Caco-2 (cell line): ENCODE measurements at regions not wholly inside any gene's neighbourhood (a gene's known extent, or its start where the extent isn't known, plus 50 kb on each side); places are given as distances from the start of the nearest gene placed in this dataset.
"Not testable (repeated sequence)": the region's sequence is repeated elsewhere in the genome, so short reads cannot be mapped to it uniquely, and the experiment has no call there.

ENCODE experiments used
- BruUV-seq: library from RNA; stranded (reverse); fragments of 400-500 nt; replicated peaks from 2 replicates; lab custom pipeline; 2021; lab: Mats Ljungman, UMichigan
- CTCF ChIA-PET: fragments of 300-600 bp; sonication (Branson Sonifier 250); formaldehyde crosslinking; loops from one replicate; lab custom pipeline; 2022; ENCODE audit warnings: antibody characterized with exemption; lab: Charles Lee
- POLR2A ChIA-PET: fragments of 300-600 bp; sonication (Branson Sonifier 250); formaldehyde crosslinking; loops from one replicate; lab custom pipeline; 2022; ENCODE audit warnings: antibody characterized with exemption; lab: Charles Lee
- DNase-seq, 2 experiments: peaks; one replicate each; pipeline versions ENCODE4 v3.0.0 to v3.0.0-alpha.2; 2020 to 2022
- H3K27me3 ChIP-seq: replicated peaks from 2 replicates; pipeline ENCODE4 v1.6.0; 2011; ENCODE audit warnings: low read length; ENCODE audit not compliant: control insufficient read depth, insufficient read depth
- H3K36me3 ChIP-seq: 2 replicates; pipeline ENCODE4 v1.5.1; 2011; ENCODE audit warnings: low read length; ENCODE audit not compliant: control insufficient read depth, insufficient read depth
- H3K4me1 ChIP-seq: fragments of 250-450 bp; sonication (Bioruptor Pico); 2 replicates; pipeline ENCODE4 v1.5.1; 2020; ENCODE audit warnings: mild to moderate bottlenecking
- H3K4me3 ChIP-seq: 2 replicates; pipeline ENCODE4 v1.5.1; 2011; ENCODE audit warnings: low read depth, mild to moderate bottlenecking, control low read depth, low read length
- H3K9me3 ChIP-seq: fragments of 250-450 bp; sonication (Bioruptor Pico); 2 replicates; pipeline ENCODE4 v1.5.1; 2020; ENCODE audit warnings: mild to moderate bottlenecking, moderate library complexity
- H3K27ac Mint-ChIP-seq: one replicate; pipeline ENCODE4 v1.8.0; 2022; ENCODE audit warnings: mixed read lengths; ENCODE audit not compliant: unreplicated experiment
- H3K27me3 Mint-ChIP-seq: one replicate; pipeline ENCODE4 v1.8.0; 2022; ENCODE audit warnings: mixed read lengths; ENCODE audit not compliant: insufficient read depth, unreplicated experiment
- H3K36me3 Mint-ChIP-seq: one replicate; pipeline ENCODE4 v1.8.0; 2022; ENCODE audit warnings: mild to moderate bottlenecking, mixed read lengths; ENCODE audit not compliant: insufficient read depth, unreplicated experiment
- H3K4me1 Mint-ChIP-seq: one replicate; pipeline ENCODE4 v1.8.0; 2022; ENCODE audit warnings: low read depth, mixed read lengths; ENCODE audit not compliant: unreplicated experiment
- H3K4me3 Mint-ChIP-seq: one replicate; pipeline ENCODE4 v1.8.0; 2022; ENCODE audit warnings: mild to moderate bottlenecking, moderate library complexity, mixed read lengths; ENCODE audit not compliant: unreplicated experiment
- H3K9me3 Mint-ChIP-seq: one replicate; pipeline ENCODE4 v1.8.0; 2022; ENCODE audit warnings: mixed read lengths; ENCODE audit not compliant: unreplicated experiment
- intact Hi-C: fragments of 100-400 bp; cut with micrococcal nuclease; formaldehyde crosslinking; loops from one replicate; pipeline ENCODE4 v1.10.0; 2022; ENCODE audit not compliant: unreplicated experiment

- peak overlapping the region; percentile 23 for H3K4me3 Mint-ChIP-seq
- H3K4me1 Mint-ChIP-seq, H3K36me3 Mint-ChIP-seq, H3K4me1 ChIP-seq, H3K27me3 ChIP-seq, BruUV-seq, H3K9me3 Mint-ChIP-seq, DNase-seq, POLR2A ChIA-PET, H3K27me3 Mint-ChIP-seq, intact Hi-C loops, H3K27ac Mint-ChIP-seq, H3K9me3 ChIP-seq, H3K36me3 ChIP-seq, CTCF ChIA-PET: not testable (repeated sequence)
- peak overlapping the region; percentile 16; the same call in 1 of the 2 replicates for H3K4me3 ChIP-seq
These were observed 134.3 kb upstream of the ERV3-1 start for GRCh38 chr7:65140543-65141404.

- H3K4me1 ChIP-seq, H3K27me3 ChIP-seq, BruUV-seq, H3K36me3 Mint-ChIP-seq, POLR2A ChIA-PET, DNase-seq, H3K4me3 Mint-ChIP-seq, CTCF ChIA-PET, H3K4me1 Mint-ChIP-seq, H3K9me3 Mint-ChIP-seq, H3K27ac Mint-ChIP-seq, H3K36me3 ChIP-seq, intact Hi-C loops, H3K4me3 ChIP-seq, H3K9me3 ChIP-seq, H3K27me3 Mint-ChIP-seq: not testable (repeated sequence)
These were observed 130.4 kb upstream of the ERV3-1 start for GRCh38 chr7:65136850-65137249.

GRCh38 chr7:65133087-65133486 lies 126.6 kb upstream of the ERV3-1 start:
- DNase-seq, H3K9me3 Mint-ChIP-seq, BruUV-seq, H3K9me3 ChIP-seq, H3K27me3 Mint-ChIP-seq, H3K4me1 ChIP-seq, CTCF ChIA-PET, POLR2A ChIA-PET, H3K4me1 Mint-ChIP-seq, H3K27me3 ChIP-seq, H3K27ac Mint-ChIP-seq, H3K36me3 ChIP-seq, intact Hi-C loops, H3K36me3 Mint-ChIP-seq, H3K4me3 Mint-ChIP-seq, H3K4me3 ChIP-seq: not testable (repeated sequence)

DNA sequence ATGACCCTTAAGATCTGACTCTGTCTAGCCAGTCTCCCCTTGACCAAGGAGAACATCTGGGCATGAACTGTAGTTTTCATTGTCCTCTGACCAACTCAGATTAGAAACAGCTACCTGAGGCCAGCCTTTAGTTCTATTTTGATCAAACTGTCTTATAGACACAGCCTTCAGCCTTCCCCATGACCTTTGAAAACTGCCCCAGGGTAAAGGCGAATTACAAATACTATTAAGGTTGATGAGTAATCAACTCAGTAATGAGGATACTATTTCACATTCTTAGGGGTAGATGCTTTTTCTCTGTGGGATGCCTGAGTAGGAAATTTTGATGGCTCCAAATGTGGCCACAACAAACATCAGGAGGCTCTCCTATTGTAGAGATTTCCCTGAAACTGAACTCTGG lies 125.8 kb upstream of the ERV3-1 start:
- intact Hi-C loops, POLR2A ChIA-PET, H3K9me3 ChIP-seq, H3K36me3 Mint-ChIP-seq, H3K4me3 Mint-ChIP-seq, H3K27ac Mint-ChIP-seq, H3K4me1 ChIP-seq, H3K4me3 ChIP-seq, H3K27me3 ChIP-seq, H3K27me3 Mint-ChIP-seq, H3K9me3 Mint-ChIP-seq, H3K4me1 Mint-ChIP-seq, CTCF ChIA-PET, DNase-seq, H3K36me3 ChIP-seq, BruUV-seq: not testable (repeated sequence)

- H3K27me3 ChIP-seq, H3K36me3 Mint-ChIP-seq, DNase-seq, BruUV-seq, POLR2A ChIA-PET, H3K4me1 ChIP-seq, H3K36me3 ChIP-seq, H3K9me3 ChIP-seq, intact Hi-C loops, H3K4me1 Mint-ChIP-seq, H3K9me3 Mint-ChIP-seq, H3K4me3 Mint-ChIP-seq, CTCF ChIA-PET, H3K4me3 ChIP-seq, H3K27me3 Mint-ChIP-seq, H3K27ac Mint-ChIP-seq: not testable (repeated sequence)
These were observed 120.9 kb upstream of the ERV3-1 start for GRCh38 chr7:65127364-65127763.

- DNase-seq, CTCF ChIA-PET, H3K4me1 ChIP-seq, BruUV-seq, H3K4me3 Mint-ChIP-seq, H3K27me3 ChIP-seq, H3K36me3 Mint-ChIP-seq, H3K9me3 ChIP-seq, H3K27ac Mint-ChIP-seq, H3K4me1 Mint-ChIP-seq, H3K4me3 ChIP-seq, intact Hi-C loops, POLR2A ChIA-PET, H3K27me3 Mint-ChIP-seq, H3K36me3 ChIP-seq, H3K9me3 Mint-ChIP-seq: not testable (repeated sequence)
These were observed 118.1 kb upstream of the ERV3-1 start for GRCh38 chr7:65124600-65124999.

GRCh38 chr7:65105650-65106203 lies 99.2 kb upstream of the ERV3-1 start:
- intact Hi-C loops, BruUV-seq, H3K36me3 ChIP-seq, H3K4me1 Mint-ChIP-seq, DNase-seq, H3K4me3 ChIP-seq, CTCF ChIA-PET, POLR2A ChIA-PET, H3K9me3 Mint-ChIP-seq, H3K27ac Mint-ChIP-seq, H3K4me3 Mint-ChIP-seq, H3K27me3 Mint-ChIP-seq, H3K4me1 ChIP-seq, H3K27me3 ChIP-seq, H3K36me3 Mint-ChIP-seq, H3K9me3 ChIP-seq: not testable (repeated sequence)
